CD4-positive, alpha-beta T cell treated with Interleukin-6 for 4 hours (primary cell): ENCODE measurements at regions not wholly inside any gene's neighbourhood (a gene's known extent, or its start where the extent isn't known, plus 50 kb on each side); places are given as distances from the start of the nearest gene placed in this dataset.

Experiments used
- DNase-seq: peaks from one replicate; pipeline ENCODE4 v3.0.0-alpha.2; 2020; ENCODE audit warnings: mixed read lengths

- no peak for DNase-seq
Measured at GRCh38 chr21:15151385-15152103, 86.7 kb upstream of the NRIP1 start.

GRCh38 chr21:15152591-15152990 lies 87.8 kb upstream of the NRIP1 start:
- no peak for DNase-seq

- no peak for DNase-seq
Measured at GRCh38 chr21:15159382-15160020, 94.7 kb upstream of the NRIP1 start.

- DNase-seq, result no peak
Measured at GRCh38 chr21:15160136-15160535, 95.3 kb upstream of the NRIP1 start.

GRCh38 chr21:15162921-15163320 lies 98.1 kb upstream of the NRIP1 start:
- no peak for DNase-seq

- no peak for DNase-seq
Measured at GRCh38 chr21:15164273-15164672, 99.5 kb upstream of the NRIP1 start.

- DNase-seq, result no peak
Measured at GRCh38 chr21:15164678-15165303, 100.0 kb upstream of the NRIP1 start.

GRCh38 chr21:15170614-15171013 lies 105.8 kb upstream of the NRIP1 start:
- DNase-seq, result no peak

- DNase-seq, result no peak
Measured at GRCh38 chr21:15171546-15171945, 106.7 kb upstream of the NRIP1 start.

GRCh38 chr21:15172963-15173362 lies 108.2 kb upstream of the NRIP1 start:
- no peak for DNase-seq

GRCh38 chr21:15174923-15175322 lies 110.1 kb upstream of the NRIP1 start:
- no peak for DNase-seq

- no peak for DNase-seq
Measured at GRCh38 chr21:15182731-15183130, 117.9 kb upstream of the NRIP1 start.

GRCh38 chr21:15183813-15184257 lies 119.0 kb upstream of the NRIP1 start:
- no peak for DNase-seq

- DNase-seq, result no peak
Measured at GRCh38 chr21:15190412-15190811, 125.6 kb upstream of the NRIP1 start.

- DNase-seq, result no peak
Measured at GRCh38 chr21:15190837-15191236, 126.0 kb upstream of the NRIP1 start.

GRCh38 chr21:15191342-15191741 lies 126.5 kb upstream of the NRIP1 start:
- DNase-seq, result no peak

- DNase-seq, result no peak
Measured at GRCh38 chr21:15192243-15192642, 127.4 kb upstream of the NRIP1 start.

GRCh38 chr21:15193937-15194336 lies 129.1 kb upstream of the NRIP1 start:
- DNase-seq, result no peak

- no peak for DNase-seq
Measured at GRCh38 chr21:15195104-15195503, 130.3 kb upstream of the NRIP1 start.

- DNase-seq, result no peak
Measured at GRCh38 chr21:15195768-15196167, 131.0 kb upstream of the NRIP1 start.

GRCh38 chr21:15197696-15198095 lies 132.9 kb upstream of the NRIP1 start:
- DNase-seq, result no peak

GRCh38 chr21:15199414-15200383 lies 134.9 kb upstream of the NRIP1 start:
- DNase-seq, result no peak

GRCh38 chr21:15203740-15204139 lies 138.9 kb upstream of the NRIP1 start:
- DNase-seq, result no peak
